CD14-positive monocyte (primary cell): ENCODE measurements at regions not wholly inside any gene's neighbourhood (a gene's known extent, or its start where the extent isn't known, plus 50 kb on each side); places are given as distances from the start of the nearest gene placed in this dataset.

ENCODE experiments used
- DNase-seq, 3 donors: peaks; one replicate each; pipeline ENCODE4 v3.0.0-alpha.2; 2011 to 2022
- H2AFZ ChIP-seq: 2 replicates; pipeline ENCODE4 v1.6.0; 2012; ENCODE audit warnings: mild to moderate bottlenecking, low read depth, low read length, inconsistent platforms; ENCODE audit not compliant: insufficient read depth, poor library complexity, severe bottlenecking
- H3K27ac ChIP-seq, 2 donors: 1 replicate in 1 of 2; 2 replicates in 1 of 2; pipeline ENCODE4 v1.5.1; 2012 to 2013; ENCODE audit warnings: low read length in 2 of 2, control low read depth in 1 of 2, inconsistent platforms in 1 of 2, low read depth in 1 of 2, mild to moderate bottlenecking in 1 of 2
- H3K27me3 ChIP-seq, 2 donors: one replicate each; pipeline versions ENCODE4 v1.6.0 to v1.6.1; 2011 to 2013; ENCODE audit warnings: low read length in 2 of 2; ENCODE audit not compliant: control insufficient read depth in 2 of 2, insufficient read depth in 2 of 2
- H3K36me3 ChIP-seq, 2 donors: replicated peaks in 1 of 2; 1 replicate in 1 of 2; 2 replicates in 1 of 2; pipeline versions ENCODE4 v1.5.1 to v1.6.1; 2012 to 2013; ENCODE audit warnings: low read length in 2 of 2, control low read depth in 1 of 2, inconsistent platforms in 1 of 2, mild to moderate bottlenecking in 1 of 2; ENCODE audit not compliant: insufficient read depth in 2 of 2, control insufficient read depth in 1 of 2
- H3K4me1 ChIP-seq, 2 donors: 1 replicate in 1 of 2; 2 replicates in 1 of 2; pipeline versions ENCODE4 v1.5.1 to v1.6.1; 2012 to 2013; ENCODE audit warnings: low read length in 2 of 2, control low read depth in 1 of 2, inconsistent platforms in 1 of 2, mild to moderate bottlenecking in 1 of 2, moderate library complexity in 1 of 2; ENCODE audit not compliant: insufficient read depth in 2 of 2, control insufficient read depth in 1 of 2
- H3K4me2 ChIP-seq: replicated peaks from 2 replicates; pipeline ENCODE3; 2012; ENCODE audit warnings: low read length, moderate library complexity, mild to moderate bottlenecking; ENCODE audit not compliant: poor library complexity, severe bottlenecking; ENCODE audit errors: extremely low read depth
- H3K4me3 ChIP-seq, 3 experiments: fragments of 200-600 bp in 1 of 3; sonication (generic) in 1 of 3; replicated peaks in 1 of 3; 1 replicate in 2 of 3; 2 replicates in 1 of 3; pipeline ENCODE4 v1.5.1; 2011 to 2013; ENCODE audit warnings: low read length in 3 of 3, mild to moderate bottlenecking in 3 of 3, control low read depth in 2 of 3, low read depth in 2 of 3, inconsistent platforms in 1 of 3, moderate library complexity in 1 of 3
- H3K79me2 ChIP-seq: 2 replicates; pipeline ENCODE4 v1.6.0; 2012; ENCODE audit warnings: mild to moderate bottlenecking, control low read depth, inconsistent platforms, low read length, moderate library complexity; ENCODE audit not compliant: insufficient read depth
- H3K9ac ChIP-seq: 2 replicates; pipeline ENCODE4 v1.6.0; 2017; ENCODE audit warnings: low read length, mild to moderate bottlenecking; ENCODE audit not compliant: insufficient read depth, poor library complexity, severe bottlenecking
- H3K9me3 ChIP-seq, 2 donors: replicated peaks in 1 of 2; 1 replicate in 1 of 2; 2 replicates in 1 of 2; pipeline versions ENCODE4 v1.5.1 to v1.6.1; 2012 to 2013; ENCODE audit warnings: low read length in 2 of 2, control low read depth in 1 of 2; ENCODE audit not compliant: control insufficient read depth in 1 of 2, insufficient read depth in 1 of 2
- H4K20me1 ChIP-seq: 2 replicates; pipeline ENCODE4 v1.6.0; 2012; ENCODE audit warnings: mild to moderate bottlenecking, low read length, control low read depth, moderate library complexity; ENCODE audit not compliant: insufficient read depth
- H3K27ac Mint-ChIP-seq, 7 donors: one replicate each; pipeline ENCODE4 v1.8.0; 2020; ENCODE audit warnings: mild to moderate bottlenecking in 7 of 7, mixed read lengths in 7 of 7, moderate library complexity in 6 of 7, inconsistent platforms in 2 of 7
- H3K27me3 Mint-ChIP-seq, 3 donors: one replicate each; pipeline ENCODE4 v1.8.0; 2021 to 2022; ENCODE audit warnings: low read depth in 3 of 3, mild to moderate bottlenecking in 3 of 3, mixed read lengths in 3 of 3, moderate library complexity in 3 of 3, inconsistent platforms in 1 of 3
- H3K36me3 Mint-ChIP-seq, 2 donors: one replicate each; pipeline ENCODE4 v1.8.0; 2020; ENCODE audit warnings: mixed read lengths in 2 of 2, inconsistent platforms in 1 of 2, mild to moderate bottlenecking in 1 of 2
- H3K4me1 Mint-ChIP-seq: one replicate; pipeline ENCODE4 v1.8.0; 2020; ENCODE audit warnings: mild to moderate bottlenecking, mixed read lengths
- H3K4me3 Mint-ChIP-seq, 2 donors: one replicate each; pipeline ENCODE4 v1.8.0; 2020; ENCODE audit warnings: mild to moderate bottlenecking in 2 of 2, mixed read lengths in 2 of 2, moderate library complexity in 1 of 2
- H3K9me3 Mint-ChIP-seq, 7 donors: one replicate each; pipeline ENCODE4 v1.8.0; 2020 to 2022; ENCODE audit warnings: mixed read lengths in 7 of 7, mild to moderate bottlenecking in 6 of 7, moderate library complexity in 6 of 7, inconsistent platforms in 2 of 7
- CTCF ChIP-seq: fragments of 200-600 bp; IDR thresholded peaks from one replicate; pipeline ENCODE4 v1.8.0; 2022; ENCODE audit warnings: antibody characterized with exemption, mild to moderate bottlenecking
- WGBS: methylation state at CpG from one replicate; pipeline ENCODE4 v1.1.5; 2013; ENCODE audit warnings: missing lambda C conversion rate; ENCODE audit not compliant: insufficient coverage; 5-methylcytosine and 5-hydroxymethylcytosine counted together
- intact Hi-C, 2 donors: fragments of 100-400 bp; cut with micrococcal nuclease; formaldehyde crosslinking; loops; one replicate each; pipeline versions ENCODE4 v1.15.0 to v1.15.1; 2023

GRCh38 chr2:181121996-181122395 is 141.6 kb downstream of the UBE2E3 start:
- H3K4me3 Mint-ChIP-seq, result no peak overlapping the region
- Histone ChIP-seq H3K4me2 (no peak overlapping the region), H3K4me3 (no peak overlapping the region), H3K9me3 (no peaks in the 10 kb centered on the region), H3K79me2 (no peaks in the 10 kb centered on the region), H3K9ac (no peak overlapping the region), H3K27me3 (no peaks in the 10 kb centered on the region), H2AFZ (no peak overlapping the region), H4K20me1 (no peaks in the 10 kb centered on the region), H3K36me3 (no peaks in the 10 kb centered on the region), H3K4me1 (no peaks in the 10 kb centered on the region), H3K27ac (no peak overlapping the region)
- intact Hi-C loops, result no loop called here
- TF ChIP-seq CTCF, result no peak
- no peak overlapping the region for H3K27ac Mint-ChIP-seq
- H3K9me3 Mint-ChIP-seq, result no peaks in the 10 kb centered on the region
- no peak for DNase-seq
- peaks cover 0 to 2% (median 0%) of the 10 kb centered on the region in 3 donors for H3K27me3 Mint-ChIP-seq
- peaks cover 4% of the 10 kb centered on the region for H3K4me1 Mint-ChIP-seq
- no peaks in the 10 kb centered on the region for H3K36me3 Mint-ChIP-seq

- no peaks in the 10 kb centered on the region for H3K27me3 ChIP-seq
- Mint-ChIP-seq H3K27ac (no peak overlapping the region), H3K4me1 (peaks cover 4% of the 10 kb centered on the region), H3K9me3 (no peaks in the 10 kb centered on the region), H3K36me3 (no peaks in the 10 kb centered on the region), H3K27me3 (peaks cover 0 to 2% (median 0%) of the 10 kb centered on the region in 3 donors), H3K4me3 (no peak overlapping the region)
- DNase-seq, result no peak
- no CpG with 5 or more reads among the region's 2 CpGs for WGBS
- no peaks in the 10 kb centered on the region for H3K36me3 ChIP-seq
- no peak overlapping the region for H2AFZ ChIP-seq
- no peak overlapping the region for H3K4me2 ChIP-seq
- H3K79me2 ChIP-seq, result no peaks in the 10 kb centered on the region
- H3K4me3 ChIP-seq, result no peak overlapping the region
- no peak overlapping the region for H3K9ac ChIP-seq
- no peaks in the 10 kb centered on the region for H4K20me1 ChIP-seq
- H3K9me3 ChIP-seq, result no peaks in the 10 kb centered on the region
- no peak for TF ChIP-seq CTCF
- no peaks in the 10 kb centered on the region for H3K4me1 ChIP-seq
- H3K27ac ChIP-seq, result no peak overlapping the region
- intact Hi-C loops, result no loop called here
Measured at GRCh38 chr2:181122601-181123000, 142.2 kb downstream of the UBE2E3 start.
